Central memory CD8-positive, alpha-beta T cell (primary cell): ENCODE measurements at regions not wholly inside any gene's neighbourhood (a gene's known extent, or its start where the extent isn't known, plus 50 kb on each side); places are given as distances from the start of the nearest gene placed in this dataset.
"Not testable (repeated sequence)": the region's sequence is repeated elsewhere in the genome, so short reads cannot be mapped to it uniquely, and the experiment has no call there.

Source experiments
- ATAC-seq: fragments of 150-1000 bp; cut with Tn5 transposase; replicated peaks from 2 replicates; pipeline ENCODE4 v1.10.0; 2022; ENCODE audit warnings: mild to moderate bottlenecking, moderate FRiP score, moderate number of reproducible peaks; ENCODE audit not compliant: poor library complexity, severe bottlenecking; ENCODE audit errors: extremely low read depth
- DNase-seq, 2 donors: peaks; one replicate each; pipeline ENCODE4 v3.0.0; 2021; ENCODE audit warnings: low spot score in 2 of 2
- H3K27ac Mint-ChIP-seq: one replicate; pipeline ENCODE4 v1.8.0; 2022; ENCODE audit warnings: low read depth, mild to moderate bottlenecking, moderate library complexity, mixed read lengths
- H3K27me3 Mint-ChIP-seq: one replicate; pipeline ENCODE4 v1.8.0; 2022; ENCODE audit warnings: mixed read lengths
- H3K36me3 Mint-ChIP-seq: one replicate; pipeline ENCODE4 v1.8.0; 2022; ENCODE audit warnings: mild to moderate bottlenecking, moderate library complexity, mixed read lengths; ENCODE audit not compliant: insufficient read depth
- H3K4me1 Mint-ChIP-seq: one replicate; pipeline ENCODE4 v1.8.0; 2022; ENCODE audit warnings: mixed read lengths
- H3K4me3 Mint-ChIP-seq: one replicate; pipeline ENCODE4 v1.8.0; 2022; ENCODE audit warnings: mild to moderate bottlenecking, moderate library complexity, mixed read lengths
- H3K9me3 Mint-ChIP-seq: one replicate; pipeline ENCODE4 v1.8.0; 2022; ENCODE audit warnings: mixed read lengths

DNA sequence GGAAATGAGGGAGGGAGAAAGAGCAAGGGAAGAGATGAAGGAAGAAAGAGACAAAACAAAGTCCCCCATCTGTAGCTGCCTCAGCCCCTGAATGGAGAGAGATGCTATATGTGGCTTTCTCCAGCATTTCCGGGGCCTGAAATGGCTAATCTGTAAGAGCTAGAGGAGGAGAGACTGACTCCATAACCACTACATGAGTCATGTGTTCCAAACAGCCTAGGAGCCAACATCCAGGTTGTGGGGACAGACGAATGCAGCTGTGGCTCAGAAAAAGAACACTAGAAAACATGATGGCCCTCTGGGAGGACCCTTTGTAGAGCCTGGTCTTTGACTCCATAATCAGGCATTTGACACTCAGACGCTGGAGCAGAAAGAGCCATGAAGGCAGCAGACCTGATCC is 292.0 kb upstream of the ZNF507 start:
- Mint-ChIP-seq H3K4me3 (no peak overlapping the region), H3K27ac (no peak overlapping the region), H3K27me3 (peaks cover 17% of the 10 kb centered on the region), H3K9me3 (peaks cover 12% of the 10 kb centered on the region), H3K36me3 (no peaks in the 10 kb centered on the region), H3K4me1 (no peaks in the 10 kb centered on the region)
- no peak for ATAC-seq
- no peak for DNase-seq

DNA sequence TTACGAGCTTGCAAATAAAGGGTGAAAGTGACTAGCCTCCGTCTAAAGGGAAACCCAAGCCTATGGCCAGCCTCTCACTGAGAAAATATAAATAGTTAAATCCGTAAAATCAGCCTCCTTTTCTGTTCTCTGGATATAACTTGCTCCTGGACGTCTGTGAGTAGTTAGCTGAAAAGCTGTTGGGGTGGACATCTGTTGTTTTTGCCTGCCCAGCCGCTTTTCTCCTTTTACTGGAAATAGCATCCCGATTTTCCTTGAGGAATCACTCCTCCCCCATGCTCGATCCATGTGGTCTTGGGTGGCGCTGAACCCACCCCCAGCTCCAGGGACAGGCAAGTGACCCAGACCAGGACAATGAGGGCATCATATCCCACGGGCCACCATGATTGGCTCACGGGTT is 291.5 kb upstream of the ZNF507 start:
- no peak for DNase-seq
- H3K4me3 Mint-ChIP-seq, result no peak overlapping the region
- H3K27ac Mint-ChIP-seq, result no peak overlapping the region
- no peaks in the 10 kb centered on the region for H3K4me1 Mint-ChIP-seq
- H3K9me3 Mint-ChIP-seq, result peaks cover 12% of the 10 kb centered on the region
- ATAC-seq, result no peak
- peaks cover 17% of the 10 kb centered on the region for H3K27me3 Mint-ChIP-seq
- H3K36me3 Mint-ChIP-seq, result no peaks in the 10 kb centered on the region

DNA sequence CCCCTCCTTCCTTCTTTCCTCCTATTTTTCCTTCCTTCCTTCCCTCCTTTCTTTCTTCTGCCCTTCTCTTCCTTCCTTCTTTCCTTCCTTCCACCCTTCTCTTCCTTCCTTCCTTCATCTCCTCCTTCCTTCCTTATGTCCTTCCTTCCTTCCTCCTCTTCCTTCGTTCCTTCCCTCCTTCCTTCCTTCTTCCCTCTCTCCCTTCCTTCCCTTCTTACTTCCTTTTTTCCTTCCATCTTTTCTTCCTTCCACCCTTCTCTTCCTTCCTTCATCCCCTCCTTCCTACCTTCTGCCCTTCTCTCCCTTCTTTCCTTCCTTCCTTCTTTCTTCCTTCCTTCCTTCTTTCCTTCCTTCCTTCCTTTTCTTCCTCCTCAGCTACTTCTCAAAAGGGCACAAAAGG is 287.3 kb upstream of the ZNF507 start:
- H3K27ac Mint-ChIP-seq, result no peak overlapping the region
- H3K9me3 Mint-ChIP-seq, result peaks cover 3% of the 10 kb centered on the region
- peaks cover 5% of the 10 kb centered on the region for H3K27me3 Mint-ChIP-seq
- DNase-seq (no peak), ATAC-seq (no peak)
- H3K4me3 Mint-ChIP-seq, result no peak overlapping the region
- H3K36me3 Mint-ChIP-seq, result no peaks in the 10 kb centered on the region
- no peaks in the 10 kb centered on the region for H3K4me1 Mint-ChIP-seq

DNA sequence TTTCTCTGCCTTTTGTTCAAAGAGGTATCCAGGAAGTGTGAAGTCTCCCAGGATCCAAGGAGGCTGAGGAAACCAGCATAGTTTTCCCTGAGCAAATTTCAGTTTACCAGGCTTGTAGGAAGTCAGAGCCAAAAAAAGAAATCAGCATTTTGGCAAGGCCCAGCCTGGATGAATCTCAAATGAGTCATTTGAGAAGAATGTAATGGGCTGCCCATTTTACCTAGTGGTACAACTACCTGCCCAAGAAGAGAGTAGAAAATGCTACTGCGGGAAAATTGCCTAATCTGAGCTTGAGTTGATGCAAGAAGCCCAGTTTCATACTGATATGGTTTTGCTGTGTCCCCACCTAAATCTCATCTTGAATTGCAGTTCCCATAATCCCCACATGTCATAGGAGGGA is 284.1 kb upstream of the ZNF507 start:
- no peak for ATAC-seq
- no peak overlapping the region for H3K4me3 Mint-ChIP-seq
- H3K9me3 Mint-ChIP-seq, result no peaks in the 10 kb centered on the region
- H3K4me1 Mint-ChIP-seq, result no peaks in the 10 kb centered on the region
- no peaks in the 10 kb centered on the region for H3K36me3 Mint-ChIP-seq
- H3K27ac Mint-ChIP-seq, result no peak overlapping the region
- H3K27me3 Mint-ChIP-seq, result no peaks in the 10 kb centered on the region
- no peak for DNase-seq

DNA sequence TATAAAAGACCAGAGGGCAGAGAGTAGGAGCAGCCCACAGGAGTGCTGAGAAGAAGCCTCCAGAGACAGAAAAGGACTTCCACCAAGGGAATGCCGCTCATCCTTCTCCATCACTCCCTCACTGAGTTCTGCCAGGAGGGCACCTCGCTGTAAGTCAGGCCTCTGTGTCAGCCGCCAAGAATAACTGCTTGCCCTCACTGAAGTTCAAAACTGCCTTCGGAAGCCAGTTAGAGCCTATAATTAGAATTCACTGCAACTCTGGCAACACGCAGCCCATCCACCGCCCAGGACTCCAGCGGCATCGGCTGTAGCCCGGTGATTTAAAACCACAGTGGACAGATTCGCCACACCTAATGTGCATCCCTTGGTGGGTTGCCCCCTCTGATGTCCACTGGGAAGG is 281.8 kb upstream of the ZNF507 start:
- Mint-ChIP-seq H3K4me1 (no peaks in the 10 kb centered on the region), H3K9me3 (no peaks in the 10 kb centered on the region), H3K27ac (no peak overlapping the region), H3K36me3 (no peaks in the 10 kb centered on the region), H3K4me3 (no peak overlapping the region), H3K27me3 (no peaks in the 10 kb centered on the region)
- ATAC-seq, result no peak
- no peak for DNase-seq

DNA sequence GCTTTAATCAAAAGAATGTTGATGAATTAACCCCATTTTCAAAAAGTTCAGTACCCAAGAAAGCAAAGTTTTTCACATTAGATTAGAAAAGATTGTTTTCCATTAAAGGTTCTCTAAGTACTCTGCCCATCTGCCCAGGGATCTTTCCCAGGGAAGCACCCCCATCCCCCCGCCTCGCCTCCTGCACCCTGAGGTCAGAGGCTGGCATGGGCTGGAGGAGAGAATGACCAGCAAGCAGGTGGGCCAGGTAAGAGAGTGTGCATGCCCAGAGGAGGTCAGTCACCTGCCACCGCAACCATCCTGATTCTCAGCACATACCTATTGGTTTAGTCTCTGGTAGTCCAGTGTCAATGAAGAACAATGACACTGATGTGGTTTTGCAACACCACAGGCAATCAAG is 279.4 kb upstream of the ZNF507 start:
- Mint-ChIP-seq H3K9me3 (no peaks in the 10 kb centered on the region), H3K36me3 (no peaks in the 10 kb centered on the region)

DNA sequence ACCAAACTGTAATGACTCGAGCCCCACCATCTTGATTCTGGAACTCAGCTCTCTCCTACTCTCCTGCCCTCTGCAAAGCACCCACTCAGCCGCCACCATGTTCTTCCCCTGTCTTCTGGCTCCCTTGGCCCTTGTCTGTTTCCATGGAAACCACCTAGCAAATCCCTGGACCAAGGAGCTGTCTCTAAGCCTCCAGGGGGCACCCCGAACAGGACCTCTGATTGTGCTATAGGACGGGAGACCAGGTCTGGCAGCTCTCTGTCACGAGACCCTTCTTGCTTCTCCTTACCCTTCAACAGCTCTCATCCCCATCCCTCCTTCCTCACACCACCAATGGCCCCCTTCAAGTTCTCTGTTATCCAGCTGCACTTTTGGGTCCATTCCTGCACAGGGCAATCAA is 277.7 kb upstream of the ZNF507 start:
- H3K27ac Mint-ChIP-seq, result no peak overlapping the region
- no peak overlapping the region for H3K4me3 Mint-ChIP-seq
- H3K4me1 Mint-ChIP-seq, result no peaks in the 10 kb centered on the region
- DNase-seq (no peak), ATAC-seq (no peak)
- no peaks in the 10 kb centered on the region for H3K9me3 Mint-ChIP-seq
- no peaks in the 10 kb centered on the region for H3K36me3 Mint-ChIP-seq
- no peaks in the 10 kb centered on the region for H3K27me3 Mint-ChIP-seq

More for the DNA sequence above, 279.4 kb upstream of the ZNF507 start:
- ATAC-seq (no peak), DNase-seq (no peak)
- no peak overlapping the region for H3K27ac Mint-ChIP-seq
- no peaks in the 10 kb centered on the region for H3K27me3 Mint-ChIP-seq
- no peak overlapping the region for H3K4me3 Mint-ChIP-seq
- H3K4me1 Mint-ChIP-seq, result no peaks in the 10 kb centered on the region

DNA sequence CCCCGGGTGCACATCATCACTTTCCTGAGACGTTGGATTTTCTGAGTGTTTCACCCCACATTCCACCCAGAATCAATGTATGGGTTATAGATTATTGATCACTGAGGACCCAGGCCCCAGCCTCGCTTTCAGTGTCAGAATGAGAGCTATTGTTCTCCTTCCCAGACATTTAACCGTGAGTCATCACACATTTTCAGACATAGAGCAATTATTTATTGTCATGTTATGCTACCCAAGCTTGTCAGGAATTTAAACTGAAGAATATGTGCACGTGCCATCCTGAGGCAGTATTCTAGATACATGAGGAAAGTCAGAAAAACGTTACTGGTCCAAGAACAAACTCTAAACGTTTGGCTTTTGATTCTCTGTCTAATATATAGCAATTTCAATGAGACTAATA is 276.6 kb upstream of the ZNF507 start:
- ATAC-seq (no peak), DNase-seq (no peak)
- Mint-ChIP-seq H3K27me3 (no peaks in the 10 kb centered on the region), H3K36me3 (no peaks in the 10 kb centered on the region), H3K9me3 (no peaks in the 10 kb centered on the region), H3K27ac (no peak overlapping the region), H3K4me1 (no peaks in the 10 kb centered on the region), H3K4me3 (no peak overlapping the region)

DNA sequence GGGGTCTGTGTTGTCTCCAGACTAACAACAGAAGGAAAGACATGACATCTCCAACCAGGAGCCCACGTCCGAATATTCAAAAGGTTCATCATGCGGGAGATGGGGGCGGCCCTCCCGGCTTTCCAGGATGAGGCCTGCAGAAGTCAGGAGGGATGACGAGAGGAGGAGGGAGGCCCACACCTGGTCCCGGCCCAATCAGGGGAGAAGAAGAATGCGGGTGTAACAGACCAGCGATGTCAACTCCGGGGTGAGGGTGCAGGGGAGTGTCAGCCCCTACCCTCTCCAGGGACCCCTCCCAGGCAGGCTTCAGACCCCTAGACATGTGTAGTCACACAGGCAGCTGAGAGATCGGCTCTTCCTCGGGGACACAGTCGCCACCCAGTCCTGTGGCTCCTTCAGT is 275.3 kb upstream of the ZNF507 start:
- ATAC-seq (no peak), DNase-seq (no peak)
- H3K36me3 Mint-ChIP-seq, result no peaks in the 10 kb centered on the region
- H3K9me3 Mint-ChIP-seq, result no peaks in the 10 kb centered on the region
- H3K27me3 Mint-ChIP-seq, result no peaks in the 10 kb centered on the region
- no peak overlapping the region for H3K27ac Mint-ChIP-seq
- no peaks in the 10 kb centered on the region for H3K4me1 Mint-ChIP-seq
- no peak overlapping the region for H3K4me3 Mint-ChIP-seq

DNA sequence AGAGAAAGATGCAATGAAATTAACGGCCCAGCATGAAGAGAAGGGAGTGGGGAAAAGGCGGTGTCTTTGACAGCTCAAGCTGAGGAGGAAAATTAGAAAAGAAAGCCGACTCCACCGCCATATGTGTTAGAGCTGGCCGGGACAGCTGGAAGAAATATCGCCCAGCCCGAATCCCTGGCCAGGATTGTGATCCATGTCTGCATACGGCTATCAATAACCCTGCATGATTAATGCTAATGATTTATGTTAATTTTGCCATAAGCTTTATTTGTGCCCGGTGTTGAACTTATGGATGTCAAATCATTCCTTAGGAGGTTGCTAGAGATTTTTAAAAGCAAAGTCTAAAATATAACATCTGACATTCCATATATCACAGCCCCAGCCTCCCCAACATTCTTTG is 263.4 kb upstream of the ZNF507 start:
- no peaks in the 10 kb centered on the region for H3K4me1 Mint-ChIP-seq
- no peak for ATAC-seq
- peaks cover 11% of the 10 kb centered on the region for H3K27me3 Mint-ChIP-seq
- no peak overlapping the region for H3K4me3 Mint-ChIP-seq
- no peaks in the 10 kb centered on the region for H3K36me3 Mint-ChIP-seq
- H3K9me3 Mint-ChIP-seq, result peaks cover 12% of the 10 kb centered on the region
- no peak for DNase-seq
- no peak overlapping the region for H3K27ac Mint-ChIP-seq

DNA sequence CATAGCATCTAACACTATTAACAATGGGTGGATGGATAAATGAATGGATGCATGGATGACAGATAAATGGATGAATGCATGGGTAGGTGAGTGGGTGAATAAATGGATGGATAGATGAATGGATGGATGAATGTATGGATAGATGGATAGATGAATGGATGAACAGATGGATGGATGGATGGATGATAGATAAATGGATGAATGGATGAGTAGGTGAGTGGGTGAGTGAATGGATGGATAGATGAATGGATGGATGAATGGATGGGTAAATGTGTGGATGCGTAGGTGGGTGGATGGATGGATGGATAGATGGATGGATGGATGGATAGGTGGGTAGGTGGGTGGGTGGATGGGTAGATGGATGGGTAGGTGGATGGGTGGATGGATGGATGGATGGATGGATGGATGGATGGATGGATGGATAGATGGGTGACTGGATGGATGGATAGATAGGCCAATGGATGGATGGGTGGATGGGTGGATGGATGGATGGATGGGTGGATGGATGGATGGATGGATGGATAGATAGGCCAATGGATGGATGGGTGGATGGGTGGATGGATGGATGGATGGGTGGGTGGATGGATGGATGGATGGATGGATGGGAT is 260.6 kb upstream of the ZNF507 start:
- not testable (repeated sequence) for H3K36me3 Mint-ChIP-seq, H3K4me1 Mint-ChIP-seq, H3K27ac Mint-ChIP-seq, DNase-seq, H3K4me3 Mint-ChIP-seq, ATAC-seq
- Mint-ChIP-seq H3K9me3 (peaks cover 12% of the 10 kb centered on the region), H3K27me3 (peaks cover 11% of the 10 kb centered on the region)

DNA sequence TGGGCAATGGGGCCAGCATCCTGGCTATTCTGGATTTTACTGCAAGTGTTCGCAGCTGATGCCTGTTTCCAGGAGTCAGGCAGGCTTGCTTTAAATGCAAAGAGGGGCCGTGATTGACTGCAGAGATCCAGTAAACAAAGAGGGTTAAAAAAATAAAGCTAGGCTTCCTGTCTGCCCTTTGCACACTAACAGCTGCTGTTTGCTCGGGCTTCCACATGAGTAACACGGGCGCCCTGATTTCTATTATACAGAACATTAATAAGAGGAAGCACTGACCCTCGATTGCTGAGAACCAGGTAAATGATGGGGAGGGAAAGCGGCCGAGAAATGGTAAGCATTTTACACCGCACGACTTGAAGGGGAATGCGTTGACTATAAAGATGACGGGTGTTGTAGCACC is 254.2 kb upstream of the ZNF507 start:
- H3K27ac Mint-ChIP-seq, result no peak overlapping the region
- H3K4me1 Mint-ChIP-seq, result no peaks in the 10 kb centered on the region
- DNase-seq, result no peak
- H3K36me3 Mint-ChIP-seq, result no peaks in the 10 kb centered on the region
- ATAC-seq, result no peak
- peaks cover 14% of the 10 kb centered on the region for H3K27me3 Mint-ChIP-seq
- peaks cover 14% of the 10 kb centered on the region for H3K9me3 Mint-ChIP-seq
- H3K4me3 Mint-ChIP-seq, result no peak overlapping the region

DNA sequence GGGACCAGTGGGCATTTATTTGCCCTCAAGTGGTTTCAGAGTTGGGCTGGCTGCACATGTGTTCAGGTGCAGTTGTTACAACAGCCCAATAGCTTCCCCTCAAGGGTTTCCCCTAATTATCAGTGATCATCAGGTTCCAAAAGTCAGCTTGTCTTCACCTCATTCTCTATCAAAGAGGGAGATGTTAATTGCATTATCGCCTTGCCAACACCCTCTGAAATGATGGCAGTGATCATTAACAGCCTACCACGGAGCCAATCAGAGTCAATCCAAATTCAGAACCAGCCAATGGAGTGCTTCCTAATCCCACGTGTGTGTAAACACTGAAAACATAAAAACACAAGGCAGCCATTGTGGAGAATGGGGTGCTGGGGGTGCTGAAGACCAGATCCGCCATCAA is 248.4 kb upstream of the ZNF507 start:
- peaks cover 18% of the 10 kb centered on the region for H3K27me3 Mint-ChIP-seq
- DNase-seq (no peak), ATAC-seq (no peak)
- H3K9me3 Mint-ChIP-seq, result peaks cover 6% of the 10 kb centered on the region
- no peaks in the 10 kb centered on the region for H3K36me3 Mint-ChIP-seq
- H3K27ac Mint-ChIP-seq, result no peak overlapping the region
- H3K4me1 Mint-ChIP-seq, result no peaks in the 10 kb centered on the region
- H3K4me3 Mint-ChIP-seq, result no peak overlapping the region

DNA sequence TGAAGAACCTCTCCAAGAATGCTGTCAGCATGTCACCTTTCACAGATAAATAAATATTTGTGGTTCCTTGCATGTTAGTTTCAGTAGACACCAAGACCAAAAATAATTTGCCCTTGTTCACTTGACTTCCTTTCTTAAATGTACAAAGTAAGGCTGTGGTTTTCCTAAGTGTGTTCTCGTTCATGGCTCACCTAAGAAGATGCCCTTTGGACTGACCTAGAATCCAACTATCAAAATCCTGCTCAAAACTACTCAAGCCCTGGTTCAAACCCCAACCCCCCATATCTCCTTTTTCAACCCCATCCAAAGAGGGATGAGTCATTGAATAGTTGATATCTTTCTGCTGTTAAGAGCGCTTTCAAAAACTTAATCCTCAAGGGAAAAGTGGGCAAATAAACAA is 247.8 kb upstream of the ZNF507 start:
- H3K4me3 Mint-ChIP-seq, result no peak overlapping the region
- peaks cover 23% of the 10 kb centered on the region for H3K27me3 Mint-ChIP-seq
- ATAC-seq, result no peak
- no peaks in the 10 kb centered on the region for H3K36me3 Mint-ChIP-seq
- no peaks in the 10 kb centered on the region for H3K4me1 Mint-ChIP-seq
- DNase-seq, result no peak
- no peak overlapping the region for H3K27ac Mint-ChIP-seq
- peaks cover 6% of the 10 kb centered on the region for H3K9me3 Mint-ChIP-seq
